Lower leg skin (tissue), 4 donors: ENCODE measurements at regions not wholly inside any gene's neighbourhood (a gene's known extent, or its start where the extent isn't known, plus 50 kb on each side); places are given as distances from the start of the nearest gene placed in this dataset.

ENCODE experiments used
- DNase-seq, 2 donors: peaks; one replicate each; pipeline ENCODE4 v3.0.0-alpha.2; 2019; ENCODE audit warnings: low spot score in 2 of 2
- H3K4me3 ChIP-seq: fragments of 200-600 bp; sonication (generic); 2 replicates; pipeline ENCODE4 v1.5.1; 2017; ENCODE audit warnings: mild to moderate bottlenecking, low read depth; ENCODE audit not compliant: poor library complexity, severe bottlenecking
- CTCF ChIP-seq, 3 donors: fragments of 450-650 bp; IDR thresholded peaks; one replicate each; pipeline ENCODE4 v1.5.1; 2016; ENCODE audit warnings: antibody characterized with exemption in 3 of 3, mild to moderate bottlenecking in 3 of 3, moderate library complexity in 2 of 3
- POLR2A ChIP-seq, 2 donors: fragments of 450-650 bp; IDR thresholded peaks; one replicate each; pipeline ENCODE4 v1.6.1; 2016 to 2017; ENCODE audit warnings: antibody characterized with exemption in 2 of 2, mild to moderate bottlenecking in 1 of 2, moderate library complexity in 1 of 2
- WGBS, 2 donors: methylation state at CpG; one replicate each; pipeline ENCODE4 v1.1.5; 2018; 5-methylcytosine and 5-hydroxymethylcytosine counted together
- intact Hi-C: fragments of 100-400 bp; cut with DNase I; formaldehyde crosslinking; loops from one replicate; pipeline ENCODE4 v1.15.0; 2023; ENCODE audit warnings: low total_unique reads

DNA sequence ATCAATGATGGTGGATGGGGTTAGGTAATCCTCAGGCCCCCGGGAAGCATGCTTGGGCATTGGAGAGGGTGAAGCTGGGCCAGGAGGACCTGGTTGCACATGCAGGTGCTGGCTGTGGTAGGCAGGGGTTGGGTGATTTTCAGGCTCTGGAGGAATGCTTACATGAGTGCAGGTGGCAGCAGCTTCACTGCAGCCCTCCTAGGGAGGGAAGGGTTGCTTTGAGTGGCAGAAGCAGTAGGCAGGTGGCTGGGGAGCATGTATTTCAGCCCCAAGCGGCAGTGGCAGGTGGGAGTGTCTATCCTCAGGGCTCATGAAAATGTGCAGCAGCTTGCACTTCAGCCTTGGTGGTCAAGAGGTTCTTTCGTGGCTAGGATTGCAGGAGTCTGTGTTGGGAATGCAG is 230.0 kb upstream of the CTNNB1 start:
- TF ChIP-seq POLR2A (IDR thresholded peaks at IDR 0.05) (no peak), CTCF (IDR thresholded peaks at IDR 0.05) (no peak)
- intact Hi-C loops: no loop called here
- 78 to 83% methylated on average over 3 of the region's 3 CpGs for WGBS, 2 donors
- DNase-seq: no peak
- H3K4me3 ChIP-seq: no peak overlapping the region

DNA sequence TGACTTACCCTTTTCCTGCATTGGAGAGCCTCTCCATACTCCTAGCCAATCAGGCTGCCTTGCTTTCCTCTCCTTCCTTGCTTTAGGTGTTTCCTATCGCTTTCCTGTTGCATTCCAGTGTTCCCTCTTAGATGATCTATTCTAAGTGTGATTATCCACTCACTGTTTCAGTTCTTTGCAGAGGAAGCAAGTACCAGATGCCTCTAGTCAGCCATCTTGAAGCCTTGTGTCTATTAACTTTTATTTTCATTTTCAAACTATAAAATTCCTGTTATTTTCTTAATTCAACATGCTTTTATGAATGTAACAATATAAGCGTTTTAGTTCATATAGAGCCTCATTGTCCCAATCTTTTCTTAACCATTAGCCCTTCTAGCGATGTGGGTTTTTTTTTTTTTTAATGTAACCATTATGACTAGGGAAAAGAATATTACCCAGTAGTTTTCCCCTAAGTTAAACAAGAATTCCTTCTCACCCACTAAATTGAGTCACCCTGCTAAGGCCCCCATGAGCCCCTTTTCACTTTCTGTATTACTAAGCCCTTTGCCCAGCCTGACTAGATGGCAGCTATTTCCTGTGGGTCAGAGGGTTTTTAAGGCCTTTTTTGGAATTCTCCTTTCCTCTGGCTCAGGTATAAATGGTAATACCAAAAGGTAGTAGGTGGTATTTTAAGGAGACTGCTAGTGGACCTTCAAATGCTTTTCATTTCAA is 229.4 kb upstream of the CTNNB1 start:
- 94 to 97% methylated on average over 3 of the region's 3 CpGs for WGBS, 2 donors
- TF ChIP-seq CTCF (IDR thresholded peaks at IDR 0.05) (no peak), POLR2A (IDR thresholded peaks at IDR 0.05) (no peak)
- no peak for DNase-seq
- intact Hi-C loops: no loop called here
- no peak overlapping the region for H3K4me3 ChIP-seq

- no peak overlapping the region for H3K4me3 ChIP-seq
Observed at GRCh38 chr3:40971191-40972168, 227.8 kb upstream of the CTNNB1 start.

DNA sequence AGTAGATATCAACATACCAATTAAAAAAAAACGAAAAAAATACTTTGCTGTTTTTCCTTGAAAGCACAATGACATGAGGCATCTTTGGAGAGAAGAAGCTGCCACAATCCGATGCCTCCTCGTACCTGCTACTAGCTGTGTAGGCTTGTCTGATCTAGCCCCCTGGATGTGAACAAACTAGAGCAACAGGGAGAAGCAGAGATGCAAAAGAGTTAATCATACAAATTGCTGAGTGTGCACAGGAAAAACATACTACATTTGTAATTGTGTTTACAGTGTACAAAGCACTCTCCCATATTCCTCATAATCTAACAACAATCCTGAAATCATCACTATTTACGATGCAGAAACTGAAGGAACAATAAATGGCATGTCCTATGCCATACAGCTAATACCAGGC is 227.0 kb upstream of the CTNNB1 start:
- WGBS, 2 donors: 73 to 79% methylated on average over 4 of the region's 4 CpGs
- H3K4me3 ChIP-seq: no peak overlapping the region
- no peak for DNase-seq
- intact Hi-C loops: no loop called here
- TF ChIP-seq POLR2A (IDR thresholded peaks at IDR 0.05) (no peak), CTCF (IDR thresholded peaks at IDR 0.05) (no peak)

More at GRCh38 chr3:40971191-40972168, 227.8 kb upstream of the CTNNB1 start:
- peak; percentile 87 for DNase-seq
- TF ChIP-seq POLR2A (IDR thresholded peaks at IDR 0.05) (no peak), CTCF (IDR thresholded peaks at IDR 0.05) (no peak)
- 37 to 43% methylated on average over 10 of the region's 10 CpGs for WGBS, 2 donors
- intact Hi-C loops: no loop called here

DNA sequence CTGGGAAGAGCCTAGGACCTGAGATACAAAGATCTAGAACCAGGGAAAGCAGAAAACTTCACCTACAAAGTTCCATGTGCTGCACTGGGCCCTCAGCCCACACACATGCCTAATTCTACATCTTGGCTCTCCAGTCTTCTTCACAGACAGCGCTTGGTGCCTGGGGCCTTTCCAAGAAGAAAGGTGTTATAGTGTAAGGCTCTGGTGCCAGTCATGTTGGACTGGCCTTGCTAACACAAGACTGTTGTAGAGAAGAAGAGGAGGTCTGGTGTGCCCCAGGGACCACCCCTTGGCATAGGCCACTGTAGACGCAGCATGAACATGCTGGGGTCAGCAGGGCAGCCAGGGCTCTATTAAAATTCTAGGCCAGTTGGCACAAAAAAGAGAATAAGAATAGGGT is 226.2 kb upstream of the CTNNB1 start:
- H3K4me3 ChIP-seq: no peak overlapping the region
- TF ChIP-seq CTCF (IDR thresholded peaks at IDR 0.05): no peak
- TF ChIP-seq POLR2A (IDR thresholded peaks at IDR 0.05): no peak
- WGBS, 2 donors: 66 to 68% methylated on average over 2 of the region's 2 CpGs
- intact Hi-C loops: no loop called here
- no peak for DNase-seq
